NCI-H2029 treated with DMSO at 0.1 percent for 48 hours (cell line): ENCODE measurements at regions not wholly inside any gene's neighbourhood (a gene's known extent, or its start where the extent isn't known, plus 50 kb on each side); places are given as distances from the start of the nearest gene placed in this dataset.

Experiments used
- DNase-seq: peaks from one replicate; lab custom pipeline; 2025; lab: John Stamatoyannopoulos, UW

DNA sequence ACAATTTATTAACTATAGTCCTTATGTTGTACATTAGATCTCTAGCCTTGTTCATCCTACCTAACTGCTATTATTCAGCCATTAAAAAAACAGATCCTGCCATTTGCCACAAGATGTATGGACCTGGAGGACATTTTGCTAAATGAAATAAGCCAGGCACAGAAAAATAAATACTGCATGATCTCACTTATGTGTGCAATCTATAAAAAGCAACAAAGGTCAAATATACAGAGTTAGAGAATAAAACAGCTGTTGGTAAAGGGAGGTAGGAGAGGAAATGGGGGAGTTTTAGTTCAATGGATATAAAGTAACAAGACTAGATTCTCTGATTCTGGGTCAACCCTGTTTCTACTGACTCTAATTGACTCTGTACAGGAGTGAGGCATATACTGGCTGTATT, 103.3 kb upstream of the FAM9C start:
- no peak for DNase-seq

DNA sequence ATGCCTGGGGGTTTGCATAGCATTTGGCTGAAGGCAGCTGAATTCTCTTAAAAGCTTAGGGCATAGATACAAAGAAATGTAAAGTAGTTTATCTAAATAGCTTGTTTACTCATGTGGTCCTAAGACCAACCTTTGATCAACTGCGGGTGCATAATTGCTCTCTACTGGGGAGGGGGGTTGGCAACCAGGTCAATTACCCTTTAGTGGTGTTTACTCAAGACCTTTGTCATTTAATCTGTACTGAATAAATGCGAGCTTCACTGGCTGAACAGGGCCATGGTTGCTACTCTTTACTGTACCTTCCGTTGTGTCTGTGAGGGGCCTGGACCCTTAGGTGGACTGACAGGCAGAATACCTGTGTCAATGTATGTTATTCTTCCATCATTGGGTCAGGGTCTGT, 102.7 kb upstream of the FAM9C start:
- DNase-seq: no peak

DNA sequence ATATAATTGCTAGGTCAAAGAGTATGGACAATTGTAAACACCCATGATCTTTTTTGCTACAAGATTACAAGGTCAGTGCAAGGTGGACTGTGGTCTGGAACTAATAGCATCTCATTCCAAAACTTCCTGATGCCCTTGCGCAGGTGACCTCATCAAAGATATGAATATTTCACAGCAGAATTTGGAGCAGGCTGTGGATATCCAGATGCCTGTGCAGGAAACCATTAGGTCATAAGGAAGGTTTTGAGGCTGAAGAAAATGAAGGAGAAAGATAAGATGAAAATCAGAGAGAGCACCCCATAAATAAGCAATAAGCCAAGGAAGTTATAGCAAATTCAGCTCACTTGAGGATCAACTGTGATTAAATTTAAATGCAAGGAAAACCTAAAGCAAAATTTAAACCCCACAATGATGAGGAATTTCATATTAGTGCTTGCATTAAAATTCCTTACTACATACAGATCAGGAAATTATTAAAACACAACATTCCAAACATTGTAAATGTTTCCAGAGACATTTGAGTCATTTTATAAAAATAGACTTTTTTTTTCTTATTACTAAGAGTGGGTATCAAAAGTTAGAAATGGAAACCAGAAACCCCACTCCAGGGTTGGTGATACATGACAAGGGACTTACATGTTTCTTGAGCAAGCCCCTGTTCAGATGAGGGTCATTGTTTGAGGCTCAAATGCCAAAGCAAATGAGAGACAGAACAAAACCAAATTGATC, 100.7 kb upstream of the FAM9C start:
- DNase-seq: no peak

DNA sequence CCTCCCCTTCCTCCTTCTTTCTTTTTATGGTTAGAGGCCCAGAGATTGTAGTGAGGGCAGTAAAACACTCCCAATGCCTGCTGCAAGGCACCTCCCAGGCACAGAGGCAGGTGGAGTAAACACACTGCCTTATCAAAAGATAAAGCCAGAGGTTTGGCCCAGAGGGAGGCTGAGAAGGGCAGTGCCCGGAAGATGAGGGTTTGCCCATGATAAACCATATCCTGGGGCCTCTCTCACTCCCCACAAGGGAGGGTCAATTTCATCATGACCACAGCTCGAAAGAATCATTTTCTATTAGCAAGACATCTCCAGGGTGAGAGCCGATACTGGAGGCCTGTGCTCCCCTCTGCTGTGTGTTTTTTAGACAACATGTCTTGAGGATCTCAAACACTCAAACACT, 98.5 kb upstream of the FAM9C start:
- DNase-seq: no peak

DNA sequence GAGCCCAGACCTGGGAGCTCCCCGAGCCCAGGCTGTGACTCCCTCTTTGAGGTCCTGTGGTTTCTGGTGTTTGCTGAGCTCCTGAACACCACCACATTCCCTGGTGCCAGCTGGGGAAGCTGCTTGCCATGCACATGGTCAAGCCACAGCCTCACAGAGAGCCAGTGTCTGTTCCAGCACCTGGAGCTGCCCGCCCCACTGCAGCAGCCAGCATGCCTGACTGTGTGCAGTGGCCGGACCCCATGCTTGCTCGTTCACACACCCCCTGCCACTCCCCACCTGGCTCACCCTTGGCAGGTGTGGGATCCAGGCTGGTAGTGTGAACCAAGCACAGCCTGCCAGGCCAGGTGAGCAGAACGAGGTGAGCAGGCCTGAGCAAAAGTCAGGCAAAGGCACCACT, 95.6 kb upstream of the FAM9C start:
- DNase-seq: no peak

DNA sequence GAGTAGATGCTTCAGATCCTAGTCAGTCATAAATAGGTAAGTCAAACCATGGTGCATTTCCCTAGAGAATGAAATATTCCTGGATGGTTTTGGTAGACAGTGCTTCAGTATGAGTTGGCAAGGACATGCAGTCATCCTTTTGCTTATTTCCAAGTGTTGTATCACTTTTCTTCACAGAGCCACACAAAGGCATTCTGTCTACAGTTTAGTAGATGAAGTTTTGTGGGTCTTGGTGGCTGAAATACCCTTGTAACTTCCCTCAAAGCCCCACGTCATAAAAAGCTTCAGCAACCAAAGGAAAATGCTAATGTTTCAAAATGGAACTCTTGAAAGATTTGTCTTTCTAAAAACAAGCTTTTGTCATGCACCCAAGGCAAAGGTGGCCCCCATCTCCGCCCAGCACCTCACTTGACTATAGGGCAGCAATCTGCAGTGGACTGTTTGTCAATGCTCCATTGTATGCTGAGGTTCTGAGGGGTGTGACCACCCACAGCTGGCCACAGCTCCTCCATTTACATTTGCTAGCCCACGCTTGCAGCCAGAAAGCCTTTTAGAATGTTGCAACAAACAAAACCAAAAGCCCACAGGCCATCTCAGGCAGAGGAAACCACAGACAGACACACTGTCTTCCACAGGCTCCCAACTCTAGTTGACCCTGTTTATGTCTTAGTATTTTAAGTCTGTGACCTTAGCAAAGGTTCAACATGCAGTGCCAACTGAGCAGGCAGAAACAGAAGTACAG, 87.1 kb upstream of the FAM9C start:
- DNase-seq: no peak

DNA sequence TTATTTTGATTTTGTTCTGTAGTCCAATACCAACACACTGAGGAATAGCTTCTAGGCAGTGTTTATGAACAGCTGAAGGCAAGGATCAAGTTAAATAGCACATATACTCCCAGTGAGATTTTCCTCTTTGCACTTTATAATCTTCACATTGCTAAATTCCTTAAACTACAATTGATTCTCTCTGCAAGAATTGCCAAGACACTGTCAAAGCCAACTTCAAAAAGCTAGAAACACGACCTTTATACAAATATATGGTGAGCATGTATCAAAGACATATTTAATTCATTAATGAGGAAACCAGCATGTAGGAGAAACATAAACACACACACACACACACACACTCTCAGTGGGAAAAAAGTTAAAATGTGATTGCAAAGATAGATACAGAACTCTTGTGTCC, 86.4 kb upstream of the FAM9C start:
- DNase-seq: no peak

DNA sequence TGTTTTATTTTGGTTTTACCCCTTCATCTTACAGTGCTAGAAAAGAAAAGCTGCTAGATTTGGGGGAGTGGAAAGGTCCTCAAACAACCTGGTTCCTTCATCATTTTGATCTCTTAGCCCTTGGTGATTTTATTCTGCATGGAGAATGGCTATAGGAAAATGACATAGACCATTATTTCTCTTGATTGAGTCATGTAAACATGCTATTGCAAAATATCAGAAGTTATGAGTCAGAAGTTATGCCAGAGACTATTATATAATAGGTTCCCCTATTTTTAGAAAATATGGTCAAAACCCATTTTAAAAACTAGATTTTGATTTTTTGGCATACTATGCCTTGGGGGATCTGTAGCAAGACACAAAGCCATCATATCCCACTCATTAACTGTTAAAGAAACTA, 83.7 kb upstream of the FAM9C start:
- no peak for DNase-seq

DNA sequence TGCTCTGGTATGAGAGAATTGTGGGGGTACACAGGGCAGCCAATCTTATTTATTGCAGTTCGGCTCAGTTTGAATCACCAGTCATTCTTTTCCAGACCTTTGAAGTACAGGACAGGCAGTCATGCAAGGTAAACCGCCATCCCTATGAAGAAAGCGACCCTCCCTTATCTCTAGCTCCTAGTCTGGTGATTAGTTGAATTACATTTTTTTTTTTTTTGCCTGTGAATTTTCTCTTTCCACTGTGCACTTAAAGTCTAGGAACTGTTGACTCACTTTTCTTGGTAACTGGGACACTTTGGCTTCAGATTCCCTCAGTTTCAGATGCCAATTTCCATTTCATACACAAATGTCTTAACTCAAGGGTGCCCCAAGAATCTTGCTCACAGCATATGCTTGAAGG, 82.4 kb upstream of the FAM9C start:
- no peak for DNase-seq

DNA sequence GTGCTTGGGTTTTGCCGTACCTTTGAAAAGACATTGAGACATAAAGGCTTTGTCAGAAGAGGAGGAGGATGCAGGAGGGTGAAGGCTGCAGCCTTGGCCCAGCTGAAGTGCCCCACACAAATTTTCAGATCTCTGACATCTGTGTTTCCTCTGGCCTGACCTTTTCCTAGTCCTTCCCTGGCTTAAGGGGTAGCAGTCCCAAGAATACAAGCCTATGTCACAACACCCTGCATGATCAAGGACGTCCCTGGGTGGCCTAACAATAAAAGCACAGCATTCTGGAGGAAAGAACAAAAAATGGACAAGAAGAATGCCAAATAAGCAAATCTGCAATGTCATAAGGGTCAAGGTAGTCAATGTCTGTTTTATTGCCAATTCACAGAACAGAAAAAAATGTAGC, 80.8 kb upstream of the FAM9C start:
- DNase-seq: no peak

DNA sequence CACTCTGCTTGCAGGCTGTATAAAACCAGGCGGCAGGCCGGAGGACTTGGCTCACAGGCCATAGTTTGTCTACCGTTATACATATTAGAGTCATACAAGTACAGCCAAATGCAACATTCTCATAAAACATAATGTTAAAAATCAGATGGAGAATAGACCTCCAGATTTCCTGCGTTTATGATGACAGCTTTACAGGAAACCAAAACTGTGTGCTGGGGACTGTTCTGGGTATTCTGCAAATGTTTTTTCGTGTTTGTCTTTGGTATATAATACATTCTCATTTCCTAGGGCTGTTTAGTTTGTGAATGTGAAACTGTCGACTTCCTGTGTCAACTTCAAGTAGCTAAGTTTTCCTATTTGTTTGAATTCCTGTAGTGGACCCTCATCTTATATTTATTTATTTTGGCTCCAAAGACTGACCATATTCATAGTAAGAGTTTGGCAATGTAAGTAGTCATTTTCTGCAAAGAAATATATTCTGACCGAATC, 79.5 kb upstream of the FAM9C start:
- no peak for DNase-seq

DNA sequence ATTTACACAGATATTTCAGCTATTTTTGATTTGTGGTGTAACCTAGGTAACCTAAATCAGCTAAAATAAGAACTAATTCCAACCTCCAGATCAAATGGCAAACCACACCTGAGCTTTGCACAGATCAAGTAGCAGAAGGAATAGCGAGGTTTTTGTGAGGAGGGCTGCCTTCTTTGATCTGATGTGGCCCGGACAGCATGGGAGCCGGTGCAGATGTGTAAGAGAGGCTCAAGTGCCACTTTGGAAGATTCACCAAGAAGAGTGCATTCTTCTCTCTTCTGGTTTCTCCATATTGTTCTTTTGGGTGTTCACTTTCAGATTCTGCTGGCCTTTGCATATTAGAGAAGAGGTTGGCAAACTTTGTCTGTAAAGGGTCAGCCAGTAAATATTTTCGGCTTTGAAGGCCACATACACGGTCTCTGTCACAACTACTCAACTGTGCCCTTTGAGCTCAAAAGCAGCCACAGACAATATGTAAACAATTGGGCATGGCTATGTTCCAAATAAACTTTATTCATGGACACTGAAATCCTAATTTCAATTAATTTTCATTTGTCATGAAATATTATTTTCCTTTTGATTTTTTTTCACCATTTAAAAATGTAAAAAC, 78.9 kb upstream of the FAM9C start:
- DNase-seq: no peak

DNA sequence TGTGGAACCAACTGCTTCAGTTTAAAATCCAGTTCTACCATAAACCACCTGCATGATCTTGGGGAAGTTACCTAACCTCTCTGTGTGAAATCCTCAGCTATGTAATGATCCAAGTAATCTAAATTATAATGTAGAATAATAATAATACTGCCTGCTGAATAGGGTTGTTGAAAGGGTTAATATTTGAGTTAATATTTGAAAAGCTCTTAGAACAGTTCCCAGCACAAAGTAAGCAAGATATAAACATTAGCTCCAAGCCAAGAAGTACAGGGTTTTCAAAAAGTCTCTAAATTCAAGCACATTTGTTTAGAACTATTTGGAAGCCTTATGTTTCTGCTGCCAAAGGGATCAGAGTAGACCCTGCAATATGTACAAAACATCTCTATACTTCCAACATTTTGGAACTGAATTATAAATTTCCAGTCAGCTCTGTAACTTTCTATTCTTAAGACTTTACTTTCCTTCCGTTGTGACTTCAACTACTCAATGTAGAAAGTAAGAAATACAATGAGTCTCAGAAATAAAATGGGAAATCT, 76.7 kb upstream of the FAM9C start:
- DNase-seq: no peak

DNA sequence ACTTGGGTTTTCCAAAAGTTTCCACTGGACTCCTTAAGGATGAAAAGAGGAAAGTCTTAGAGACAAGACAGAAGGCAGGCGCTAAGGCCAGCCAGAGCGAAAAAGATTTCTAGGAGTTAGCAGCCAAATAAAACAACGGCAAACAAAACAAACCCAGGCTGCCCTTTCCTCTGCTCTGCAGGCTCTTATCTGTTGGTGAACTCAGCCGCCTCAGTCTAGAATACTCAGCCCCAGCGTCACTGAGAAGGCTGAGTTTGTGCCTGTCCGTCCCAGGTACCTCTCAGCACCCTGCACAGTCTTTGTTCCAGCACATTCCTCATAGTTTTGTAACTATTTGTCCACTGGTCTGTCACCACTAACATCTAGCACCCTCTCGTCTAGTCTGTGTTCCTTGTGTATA, 75.6 kb upstream of the FAM9C start:
- DNase-seq: no peak

DNA sequence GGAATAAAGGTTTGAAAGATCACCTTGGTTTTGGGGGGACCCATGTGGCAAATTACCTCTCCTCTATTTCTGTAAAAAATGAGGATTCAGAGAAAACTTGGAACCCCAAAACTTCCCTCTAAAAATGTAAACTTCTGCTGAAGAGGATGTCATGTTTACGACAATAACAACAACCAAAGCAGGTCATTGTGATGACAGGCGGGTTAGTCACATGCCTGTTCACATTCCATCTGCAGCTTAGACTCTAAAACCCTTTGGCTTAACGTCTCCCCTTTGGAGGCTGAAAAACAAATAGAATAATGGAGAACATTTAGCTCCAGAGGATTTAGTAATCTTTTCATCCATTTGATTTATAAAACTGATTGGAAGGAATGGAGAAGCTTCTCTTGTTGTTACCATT, 75.0 kb upstream of the FAM9C start:
- DNase-seq: no peak

DNA sequence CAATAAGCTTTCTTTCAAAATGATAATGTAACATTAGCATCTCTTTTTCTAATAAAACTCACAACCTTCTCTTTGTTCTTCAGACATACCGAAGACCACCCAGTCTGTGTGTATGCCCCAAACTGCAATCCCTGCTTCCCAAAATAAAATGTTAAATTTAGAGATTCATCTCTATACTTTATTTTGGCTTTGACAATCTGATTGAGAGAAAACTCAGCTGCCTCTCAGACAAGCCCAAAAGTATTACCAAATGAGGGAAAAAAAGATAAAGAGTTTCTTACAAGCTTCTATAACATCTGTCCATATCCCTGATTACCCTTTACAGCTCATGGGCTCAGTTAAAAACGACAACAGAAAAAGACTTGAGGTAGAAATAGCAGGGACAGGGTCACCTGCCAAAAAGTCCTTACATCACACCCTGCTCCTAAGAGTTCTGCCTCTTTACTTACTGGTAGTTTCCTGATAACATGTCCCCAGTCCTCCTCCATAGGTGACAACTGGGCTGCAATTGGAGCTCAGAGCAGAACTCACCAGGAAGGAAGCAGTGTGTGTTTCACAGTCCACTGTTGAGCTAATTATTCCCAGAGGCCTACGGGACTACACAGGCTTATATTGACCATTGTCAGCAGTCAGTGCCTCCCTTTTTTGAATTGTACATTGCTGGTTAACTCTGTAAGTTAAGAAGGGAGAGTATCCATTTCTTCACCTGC, 70.9 kb upstream of the FAM9C start:
- no peak for DNase-seq

DNA sequence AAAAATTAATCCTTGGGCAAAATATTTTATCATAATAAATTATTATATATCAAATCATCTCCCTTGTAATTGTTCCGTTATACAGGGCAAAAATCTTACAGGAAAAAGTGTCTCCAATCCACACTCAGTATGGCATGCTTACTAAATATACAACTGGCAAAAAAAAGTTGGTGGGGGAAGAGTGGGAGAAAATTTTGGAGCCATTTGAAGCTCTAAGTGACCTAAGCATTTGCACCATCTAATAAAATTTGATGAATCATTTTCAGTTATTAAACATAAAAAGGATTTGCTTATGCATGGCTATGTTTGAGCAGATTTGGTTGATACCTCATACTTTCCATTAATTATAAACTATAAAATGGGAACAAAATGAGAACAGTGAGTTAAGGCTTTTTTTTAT, 68.1 kb upstream of the FAM9C start:
- no peak for DNase-seq

DNA sequence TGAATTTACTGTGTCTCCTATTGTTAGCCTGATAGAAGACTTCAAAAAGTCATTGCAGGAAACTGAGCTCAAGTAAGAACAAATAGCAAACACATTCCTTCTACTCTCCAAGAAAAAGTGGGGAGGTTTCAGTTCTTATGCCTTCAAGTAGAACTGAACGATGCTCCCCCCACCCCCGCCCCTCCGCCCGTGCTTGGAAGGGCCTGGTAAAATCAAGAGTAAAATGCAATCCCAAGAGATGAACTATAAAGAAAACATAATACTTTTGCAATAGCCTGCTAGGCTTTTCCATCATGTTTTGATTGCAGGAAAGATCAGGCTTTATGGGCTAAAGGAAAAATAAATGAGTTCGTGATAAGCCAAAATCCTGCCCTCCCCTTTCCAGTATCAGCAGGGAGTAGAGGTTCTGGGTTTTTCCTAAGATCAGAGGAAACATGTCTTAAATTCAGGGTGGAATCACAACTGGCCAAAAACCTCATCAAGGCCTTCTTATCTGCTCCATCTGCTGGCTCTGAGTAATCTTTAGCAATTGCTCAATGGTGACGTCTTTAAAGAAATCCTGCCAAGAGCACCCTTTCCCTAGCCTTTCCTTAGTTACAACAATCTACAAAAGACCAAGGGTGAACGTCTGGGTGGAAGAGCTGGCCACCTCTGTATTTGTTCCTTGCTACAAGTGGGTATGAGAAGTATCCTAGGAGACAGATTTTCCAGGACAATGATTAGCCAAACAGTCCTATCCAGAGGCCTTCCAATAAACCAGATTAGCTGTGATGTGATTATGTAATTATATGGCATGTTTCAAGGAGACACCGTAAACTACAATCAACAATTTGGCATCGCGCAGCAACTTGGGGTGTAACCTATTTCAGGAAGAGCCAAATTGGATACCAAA, 66.3 kb upstream of the FAM9C start:
- DNase-seq: no peak

DNA sequence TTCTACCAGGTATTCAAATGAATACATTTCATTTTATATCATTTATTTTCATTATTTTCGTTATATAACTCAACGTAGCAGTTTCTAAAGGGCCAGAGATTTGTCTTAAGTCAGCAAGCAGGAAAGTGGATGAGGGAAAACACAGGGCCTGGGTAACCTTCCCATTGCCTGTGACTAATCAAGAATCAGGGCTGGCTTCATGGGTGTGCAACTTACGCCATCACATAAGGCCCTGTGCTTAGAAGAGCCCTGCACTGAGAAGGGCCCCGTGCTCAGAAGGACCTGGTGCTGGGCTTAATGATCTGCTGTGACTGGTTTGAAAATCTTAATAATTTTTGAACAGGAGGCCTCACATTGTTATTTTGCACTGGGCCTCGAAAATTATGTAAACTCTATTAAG, 65.4 kb upstream of the FAM9C start:
- DNase-seq: no peak

DNA sequence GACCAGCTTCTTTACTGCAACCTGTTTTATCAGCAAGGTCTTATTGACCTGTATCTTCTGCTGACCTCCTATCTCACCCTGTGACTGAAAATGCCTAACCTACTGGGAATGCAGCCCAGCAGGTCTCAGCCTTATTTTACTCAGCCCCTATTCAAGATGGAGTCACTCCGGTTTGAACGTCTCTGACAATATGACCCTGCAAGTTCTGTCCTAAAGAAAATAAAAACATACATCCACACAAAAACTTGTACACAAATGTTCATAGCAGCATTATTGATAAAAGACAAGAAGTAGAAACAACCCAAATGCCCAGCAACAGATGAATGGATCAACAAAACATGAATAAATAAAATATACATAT, 59.5 kb upstream of the FAM9C start:
- no peak for DNase-seq

DNA sequence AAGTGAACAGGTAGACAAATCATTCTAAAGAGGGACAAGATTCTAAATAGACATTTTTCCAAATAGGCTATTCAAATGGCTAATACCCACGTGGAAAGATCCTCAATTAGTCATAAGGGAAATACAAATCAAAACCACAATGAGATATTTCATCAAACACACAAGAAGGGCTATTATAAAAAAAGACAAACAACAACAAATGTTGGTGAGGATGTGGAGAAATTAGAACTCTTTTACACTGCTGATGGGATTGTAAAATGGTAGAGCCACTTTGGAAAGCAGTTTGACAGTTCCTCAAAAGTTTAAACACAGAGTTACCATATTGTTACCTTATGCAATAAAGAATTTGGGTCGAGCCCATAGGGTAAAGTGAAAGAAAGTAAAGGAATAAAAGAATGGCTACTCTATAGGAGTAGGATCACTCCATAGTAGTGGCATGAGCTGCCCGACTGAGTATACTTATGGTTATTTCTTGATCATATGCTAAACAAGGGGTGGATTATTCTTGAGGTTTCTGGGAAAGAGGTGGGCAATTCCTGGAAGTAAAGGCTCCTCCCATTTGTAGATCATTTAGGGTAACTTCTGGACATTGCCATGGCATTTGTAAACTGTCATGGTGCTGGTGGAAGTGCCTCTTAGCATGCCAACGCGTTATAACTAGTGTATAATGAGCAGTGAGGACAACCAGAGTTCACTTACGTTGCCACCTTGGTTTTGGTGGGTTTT, 58.9 kb upstream of the FAM9C start:
- no peak for DNase-seq
